ENCODE measurements at regions not wholly inside any gene's neighbourhood (a gene's known extent, or its start where the extent isn't known, plus 50 kb on each side); places are given as distances from the start of the nearest gene placed in this dataset.

DNA sequence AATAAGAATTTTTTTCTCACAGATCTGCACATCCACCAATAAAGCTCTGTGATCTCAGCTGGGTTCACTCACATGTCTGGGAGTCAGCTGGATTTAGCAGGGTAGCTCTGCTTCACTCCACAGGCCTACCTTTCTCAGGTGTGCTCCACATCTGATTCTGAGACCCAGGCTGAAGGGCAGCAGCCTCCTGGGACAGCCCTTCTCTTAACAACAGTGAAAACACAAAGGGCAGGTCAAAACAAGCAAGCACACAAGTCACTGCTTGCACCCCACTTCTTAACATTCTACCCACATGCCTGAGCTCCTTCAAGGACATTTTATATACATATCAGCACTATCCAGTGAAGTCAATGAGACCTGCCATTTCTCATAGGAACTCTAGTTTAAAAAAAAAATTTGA, 96.0 kb upstream of the MAP3K4 start:
- TF ChIP-seq, protein P1, sequence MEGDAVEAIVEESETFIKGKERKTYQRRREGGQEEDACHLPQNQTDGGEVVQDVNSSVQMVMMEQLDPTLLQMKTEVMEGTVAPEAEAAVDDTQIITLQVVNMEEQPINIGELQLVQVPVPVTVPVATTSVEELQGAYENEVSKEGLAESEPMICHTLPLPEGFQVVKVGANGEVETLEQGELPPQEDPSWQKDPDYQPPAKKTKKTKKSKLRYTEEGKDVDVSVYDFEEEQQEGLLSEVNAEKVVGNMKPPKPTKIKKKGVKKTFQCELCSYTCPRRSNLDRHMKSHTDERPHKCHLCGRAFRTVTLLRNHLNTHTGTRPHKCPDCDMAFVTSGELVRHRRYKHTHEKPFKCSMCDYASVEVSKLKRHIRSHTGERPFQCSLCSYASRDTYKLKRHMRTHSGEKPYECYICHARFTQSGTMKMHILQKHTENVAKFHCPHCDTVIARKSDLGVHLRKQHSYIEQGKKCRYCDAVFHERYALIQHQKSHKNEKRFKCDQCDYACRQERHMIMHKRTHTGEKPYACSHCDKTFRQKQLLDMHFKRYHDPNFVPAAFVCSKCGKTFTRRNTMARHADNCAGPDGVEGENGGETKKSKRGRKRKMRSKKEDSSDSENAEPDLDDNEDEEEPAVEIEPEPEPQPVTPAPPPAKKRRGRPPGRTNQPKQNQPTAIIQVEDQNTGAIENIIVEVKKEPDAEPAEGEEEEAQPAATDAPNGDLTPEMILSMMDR (IDR thresholded peaks at IDR 0.05) = no peak
- TF ChIP-seq POLR2A (IDR thresholded peaks at IDR 0.05) = no peak
